ENCODE measurements at regions not wholly inside any gene's neighbourhood (a gene's known extent, or its start where the extent isn't known, plus 50 kb on each side); places are given as distances from the start of the nearest gene placed in this dataset.

DNA sequence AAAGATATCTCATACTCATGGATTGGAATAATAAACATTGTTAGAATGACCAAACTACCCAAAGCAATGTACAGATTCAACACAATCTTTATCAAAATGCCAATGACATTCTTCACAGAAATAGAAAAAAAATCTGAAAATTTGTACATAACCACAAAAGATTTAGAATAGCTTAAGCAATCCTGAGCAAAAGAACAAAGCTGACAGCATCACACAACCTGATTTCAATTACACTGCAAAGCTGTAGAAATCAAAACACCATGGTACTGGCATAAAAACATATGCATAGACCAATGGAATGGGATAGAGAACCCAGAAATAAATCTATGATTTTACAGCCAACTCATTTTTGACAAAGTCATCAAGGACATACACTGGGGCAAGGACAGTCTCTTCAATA lies 130.0 kb upstream of the TMEM72 start:
- Histone ChIP-seq H3K36me3 (ENCODE audit: insufficient read depth, low read length) (no peaks in the 10 kb centered on the region), H3K9me3 (ENCODE audit: control insufficient read depth in 1 of 2, low read length in 2 of 2) (no peaks in the 10 kb centered on the region), H3K27ac (ENCODE audit: low read depth, low read length) (no peak overlapping the region), H3K4me1 (ENCODE audit: insufficient read depth, low read length) (no peaks in the 10 kb centered on the region), H3K4me3 (ENCODE audit: low read length in 2 of 2) (no peak overlapping the region), H3K27me3 (ENCODE audit: insufficient read depth, low read length) (no peaks in the 10 kb centered on the region)
- Mint-ChIP-seq H3K9me3 (no peaks in the 10 kb centered on the region), H3K27ac (no peak overlapping the region), H3K27me3 (peaks cover 0 to 1% of the 10 kb centered on the region in 2 donors), H3K36me3 (no peaks in the 10 kb centered on the region), H3K4me1 (no peaks in the 10 kb centered on the region), H3K4me3 (no peak overlapping the region)
- intact Hi-C loops (cut with micrococcal nuclease): no loop called here
- POLR2A ChIA-PET (ENCODE audit: partially characterized antibody): no interaction called here
- CTCF ChIA-PET (ENCODE audit: partially characterized antibody): no interaction called here
- no peak for DNase-seq

DNA sequence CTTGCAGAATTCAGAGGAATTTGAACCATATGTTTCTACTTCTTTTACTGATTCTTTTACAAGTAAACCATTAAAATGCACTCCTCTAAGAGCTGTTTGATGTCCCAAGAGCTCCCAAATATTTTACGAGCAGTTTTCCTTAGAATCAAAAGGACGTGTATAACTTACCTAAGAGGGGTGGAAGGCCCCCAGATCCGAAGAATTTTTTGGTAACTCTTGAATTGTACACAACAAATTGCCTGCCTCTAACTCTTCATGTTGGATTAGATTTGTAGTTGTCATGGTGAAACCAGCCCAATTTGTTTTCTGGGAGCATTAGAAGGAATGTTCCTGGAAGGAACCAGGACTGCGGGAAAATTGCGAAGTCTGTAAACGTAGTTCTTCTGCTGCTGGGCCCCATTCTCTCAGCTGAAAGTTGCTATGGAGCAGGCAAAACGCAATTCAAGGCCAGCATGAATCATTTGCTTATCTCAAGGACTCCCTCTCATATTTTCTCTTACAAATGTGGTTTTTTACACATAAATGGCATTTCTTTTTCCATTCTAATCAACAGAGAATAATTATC lies 124.8 kb upstream of the TMEM72 start:
- no peak overlapping the region for H3K27ac Mint-ChIP-seq
- no peaks in the 10 kb centered on the region for H3K4me1 Mint-ChIP-seq
- peaks cover 0 to 2% (median 0%) of the 10 kb centered on the region in 8 donors for H3K9me3 Mint-ChIP-seq
- Histone ChIP-seq H3K9me3 (ENCODE audit: control insufficient read depth in 1 of 2, low read length in 2 of 2) (no peaks in the 10 kb centered on the region), H3K27me3 (ENCODE audit: insufficient read depth, low read length) (no peaks in the 10 kb centered on the region), H3K4me1 (ENCODE audit: insufficient read depth, low read length) (no peaks in the 10 kb centered on the region), H3K36me3 (ENCODE audit: insufficient read depth, low read length) (no peaks in the 10 kb centered on the region), H3K4me3 (ENCODE audit: low read length in 2 of 2) (no peak overlapping the region), H3K27ac (ENCODE audit: low read depth, low read length) (no peak overlapping the region)
- ChIA-PET POLR2A (ENCODE audit: partially characterized antibody) (no interaction called here), CTCF (ENCODE audit: partially characterized antibody) (no interaction called here)
- no peaks in the 10 kb centered on the region for H3K36me3 Mint-ChIP-seq
- DNase-seq: no peak
- no peak overlapping the region for H3K4me3 Mint-ChIP-seq
- H3K27me3 Mint-ChIP-seq: peaks cover 0 to 3% of the 10 kb centered on the region in 2 donors
- intact Hi-C loops (cut with micrococcal nuclease): no loop called here

DNA sequence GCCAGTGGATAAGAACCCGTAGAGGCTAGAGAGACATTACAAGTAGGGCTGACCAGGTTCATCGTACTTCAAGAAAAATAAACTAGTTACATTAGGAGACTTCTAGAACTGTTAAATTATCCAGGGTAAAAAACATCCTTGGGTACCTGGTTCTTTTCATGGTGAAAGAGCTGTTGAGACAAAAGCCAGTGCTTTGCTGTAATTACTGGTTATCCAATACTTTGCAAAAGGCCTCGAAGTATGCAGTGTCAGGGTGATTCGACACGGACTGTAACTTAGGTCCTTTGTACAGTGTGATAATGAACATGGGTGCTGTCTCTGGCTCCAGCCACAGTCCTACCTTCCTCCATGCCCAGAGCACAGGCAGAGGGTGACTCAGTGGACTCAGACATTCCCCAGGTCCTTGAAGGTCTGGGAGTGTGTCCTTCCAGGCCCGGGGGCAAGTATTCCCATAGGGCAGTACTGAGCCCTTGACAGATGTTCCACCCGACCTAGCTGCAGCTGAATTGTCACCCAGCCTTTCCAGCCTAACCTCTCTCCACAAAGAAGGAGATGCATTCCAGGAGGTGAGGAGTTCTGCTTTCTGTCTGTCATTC lies 123.6 kb upstream of the TMEM72 start:
- POLR2A ChIA-PET (ENCODE audit: partially characterized antibody): no interaction called here
- Mint-ChIP-seq H3K27ac (no peak overlapping the region), H3K36me3 (no peaks in the 10 kb centered on the region), H3K9me3 (peaks cover 0 to 2% (median 0%) of the 10 kb centered on the region in 8 donors), H3K4me3 (no peak overlapping the region), H3K27me3 (peaks cover 0 to 3% of the 10 kb centered on the region in 2 donors), H3K4me1 (no peaks in the 10 kb centered on the region)
- Histone ChIP-seq H3K27me3 (ENCODE audit: insufficient read depth, low read length) (no peaks in the 10 kb centered on the region), H3K27ac (ENCODE audit: low read depth, low read length) (no peak overlapping the region), H3K4me3 (ENCODE audit: low read length in 2 of 2) (no peak overlapping the region), H3K36me3 (ENCODE audit: insufficient read depth, low read length) (no peaks in the 10 kb centered on the region), H3K4me1 (ENCODE audit: insufficient read depth, low read length) (no peaks in the 10 kb centered on the region), H3K9me3 (ENCODE audit: control insufficient read depth in 1 of 2, low read length in 2 of 2) (no peaks in the 10 kb centered on the region)
- no peak for DNase-seq
- intact Hi-C loops (cut with micrococcal nuclease): no loop called here
- CTCF ChIA-PET (ENCODE audit: partially characterized antibody): no interaction called here

DNA sequence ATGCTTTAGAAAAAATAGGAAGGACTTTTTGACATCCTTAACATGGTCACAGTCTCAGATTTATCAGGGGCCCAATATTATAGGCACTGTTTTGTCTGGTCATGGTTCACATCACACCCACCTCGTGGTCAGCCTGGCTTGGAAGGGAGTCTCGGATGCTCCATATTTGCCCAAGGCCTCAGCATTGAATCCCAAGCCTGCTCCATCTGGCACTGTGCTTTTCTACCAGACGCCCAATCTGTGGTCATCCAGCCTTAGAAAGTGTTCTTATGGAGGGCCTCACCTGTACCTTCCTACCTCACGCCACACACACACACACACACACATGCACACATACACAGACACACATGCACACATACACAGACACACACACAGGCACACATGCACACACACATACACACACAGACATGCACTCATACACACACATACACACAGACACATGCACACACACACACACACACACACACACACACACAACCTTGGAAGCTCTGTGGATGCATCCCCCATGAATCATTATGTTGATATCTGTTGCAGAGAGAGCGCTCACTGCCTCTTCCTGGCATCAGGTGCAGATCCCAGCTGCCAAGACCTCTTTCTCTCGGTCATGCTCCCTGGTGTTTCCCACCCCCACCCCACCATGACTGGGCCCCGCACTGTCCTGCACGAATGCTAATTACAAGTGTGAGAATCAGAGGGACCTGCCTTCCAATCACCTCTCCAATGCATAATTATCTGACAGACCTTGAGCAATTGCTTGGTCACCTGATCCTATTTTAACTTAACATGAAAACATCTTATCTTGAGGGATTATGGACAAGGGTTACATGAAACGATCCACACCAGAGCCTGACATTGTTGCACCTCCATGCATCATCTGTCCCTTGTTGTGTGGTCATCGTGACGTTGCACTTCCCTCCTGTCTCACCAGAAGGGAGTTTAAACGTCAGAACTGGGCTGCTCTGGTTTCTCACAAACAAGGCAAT lies 122.7 kb upstream of the TMEM72 start:
- ChIA-PET POLR2A (ENCODE audit: partially characterized antibody) (no interaction called here), CTCF (ENCODE audit: partially characterized antibody) (no interaction called here)
- Histone ChIP-seq H3K36me3 (ENCODE audit: insufficient read depth, low read length) (no peaks in the 10 kb centered on the region), H3K27me3 (ENCODE audit: insufficient read depth, low read length) (no peaks in the 10 kb centered on the region), H3K4me3 (ENCODE audit: low read length in 2 of 2) (no peak overlapping the region), H3K4me1 (ENCODE audit: insufficient read depth, low read length) (no peaks in the 10 kb centered on the region), H3K27ac (ENCODE audit: low read depth, low read length) (no peak overlapping the region), H3K9me3 (ENCODE audit: control insufficient read depth in 1 of 2, low read length in 2 of 2) (no peaks in the 10 kb centered on the region)
- no peaks in the 10 kb centered on the region for H3K36me3 Mint-ChIP-seq
- DNase-seq: no peak
- no peak overlapping the region for H3K4me3 Mint-ChIP-seq
- intact Hi-C loops (cut with micrococcal nuclease): no loop called here
- peaks cover 0 to 2% (median 0%) of the 10 kb centered on the region in 8 donors for H3K9me3 Mint-ChIP-seq
- H3K27me3 Mint-ChIP-seq: peaks cover 0 to 5% of the 10 kb centered on the region in 2 donors
- H3K4me1 Mint-ChIP-seq: no peaks in the 10 kb centered on the region
- H3K27ac Mint-ChIP-seq: no peak overlapping the region

DNA sequence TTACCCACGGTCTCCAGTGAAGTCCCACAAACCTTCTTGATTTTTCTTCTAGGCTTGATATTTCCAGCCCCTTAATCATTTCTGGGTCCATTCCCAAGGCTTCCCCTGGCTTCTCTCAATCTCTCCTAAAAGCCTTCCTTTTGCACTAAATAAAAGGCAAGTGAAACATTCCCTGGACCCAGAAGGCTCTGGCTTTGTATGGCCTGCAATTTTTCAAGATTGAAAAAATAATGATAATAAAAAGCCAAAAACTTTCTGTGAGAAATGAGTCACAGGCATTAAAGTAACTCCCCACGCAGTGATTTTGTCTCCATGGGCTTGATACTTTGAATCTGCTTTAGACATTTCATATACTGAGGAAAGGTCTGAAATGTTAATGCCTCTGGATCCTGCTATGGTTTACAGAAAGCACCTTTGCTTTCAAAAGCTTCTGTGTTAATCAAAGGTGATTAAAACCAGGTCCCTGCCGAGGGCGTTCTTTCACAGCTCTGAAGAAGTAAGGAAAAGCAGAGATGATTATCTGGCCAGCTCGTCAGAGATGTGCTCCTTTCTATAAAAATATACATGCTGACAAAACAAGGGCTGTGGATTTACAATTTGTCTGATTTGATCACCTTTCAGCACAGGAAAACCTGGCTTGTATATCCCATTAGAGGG lies 118.9 kb upstream of the TMEM72 start:
- H3K4me3 ChIP-seq (ENCODE audit: low read length in 2 of 2): no peak overlapping the region
- H3K4me1 ChIP-seq (ENCODE audit: insufficient read depth, low read length): no peaks in the 10 kb centered on the region
- CTCF ChIA-PET (ENCODE audit: partially characterized antibody): no interaction called here
- Mint-ChIP-seq H3K27me3 (peaks cover 2 to 8% of the 10 kb centered on the region in 2 donors), H3K9me3 (peaks cover 0 to 3% (median 0%) of the 10 kb centered on the region in 8 donors), H3K36me3 (no peaks in the 10 kb centered on the region), H3K4me1 (peaks cover 0 to 1% (median 0%) of the 10 kb centered on the region in 4 donors), H3K27ac (no peak overlapping the region), H3K4me3 (no peak overlapping the region)
- H3K9me3 ChIP-seq (ENCODE audit: control insufficient read depth in 1 of 2, low read length in 2 of 2): no peaks in the 10 kb centered on the region
- no peaks in the 10 kb centered on the region for H3K27me3 ChIP-seq (ENCODE audit: insufficient read depth, low read length)
- no peaks in the 10 kb centered on the region for H3K36me3 ChIP-seq (ENCODE audit: insufficient read depth, low read length)
- no peak overlapping the region for H3K27ac ChIP-seq (ENCODE audit: low read depth, low read length)
- intact Hi-C loops (cut with micrococcal nuclease): no loop called here
- POLR2A ChIA-PET (ENCODE audit: partially characterized antibody): no interaction called here
- DNase-seq: no peak

DNA sequence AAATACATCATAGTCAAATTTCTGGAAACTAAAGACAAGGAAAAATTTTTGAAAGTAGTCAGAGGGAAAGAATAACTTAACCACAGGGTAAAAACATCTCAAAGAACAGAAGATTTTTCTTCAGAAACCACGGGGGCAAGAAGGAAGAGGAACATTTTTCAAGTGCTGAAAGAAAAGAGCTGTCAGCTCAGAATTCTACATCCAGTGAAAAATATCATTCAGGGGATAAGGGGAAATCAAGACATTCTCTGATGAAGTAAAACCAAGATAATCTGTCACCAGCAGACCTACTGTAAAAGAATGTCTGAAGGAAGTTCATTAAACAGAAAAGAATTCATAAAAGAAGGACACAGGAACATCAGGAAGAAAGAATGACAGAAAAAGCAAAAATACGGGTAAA lies 111.2 kb upstream of the TMEM72 start:
- intact Hi-C loops (cut with micrococcal nuclease): no loop called here
- Mint-ChIP-seq H3K27ac (no peak overlapping the region), H3K9me3 (peaks cover 0 to 3% (median 0%) of the 10 kb centered on the region in 8 donors), H3K36me3 (no peaks in the 10 kb centered on the region), H3K4me3 (no peak overlapping the region), H3K27me3 (peaks cover 5 to 11% of the 10 kb centered on the region in 2 donors), H3K4me1 (peaks cover 0 to 1% (median 0%) of the 10 kb centered on the region in 4 donors)
- no peaks in the 10 kb centered on the region for H3K4me1 ChIP-seq (ENCODE audit: insufficient read depth, low read length)
- H3K4me3 ChIP-seq (ENCODE audit: low read length in 2 of 2): no peak overlapping the region
- no peak overlapping the region for H3K27ac ChIP-seq (ENCODE audit: low read depth, low read length)
- DNase-seq: no peak
- ChIA-PET CTCF (ENCODE audit: partially characterized antibody) (no interaction called here), POLR2A (ENCODE audit: partially characterized antibody) (no interaction called here)
- no peaks in the 10 kb centered on the region for H3K9me3 ChIP-seq (ENCODE audit: control insufficient read depth in 1 of 2, low read length in 2 of 2)
- H3K27me3 ChIP-seq (ENCODE audit: insufficient read depth, low read length): no peaks in the 10 kb centered on the region
- H3K36me3 ChIP-seq (ENCODE audit: insufficient read depth, low read length): no peaks in the 10 kb centered on the region

Measured in CD4-positive, alpha-beta memory T cell (primary cell).